UCSD-AML1 (cell line): ENCODE measurements at regions not wholly inside any gene's neighbourhood (a gene's known extent, or its start where the extent isn't known, plus 50 kb on each side); places are given as distances from the start of the nearest gene placed in this dataset.

Experiments
- DNase-seq: peaks from one replicate; lab custom pipeline; 2025; ENCODE audit not compliant: unreplicated experiment; lab: John Stamatoyannopoulos, UW

- DNase-seq: no peak
These were observed 243.2 kb upstream of the SUCLG2 start for GRCh38 chr3:67897351-67898336.

GRCh38 chr3:67896130-67896529, 241.7 kb upstream of the SUCLG2 start:
- DNase-seq: no peak

GRCh38 chr3:67894510-67894909, 240.1 kb upstream of the SUCLG2 start:
- no peak for DNase-seq

GRCh38 chr3:67884345-67884744, 229.9 kb upstream of the SUCLG2 start:
- no peak for DNase-seq

- no peak for DNase-seq
These were observed 229.4 kb upstream of the SUCLG2 start for GRCh38 chr3:67883766-67884165.

- no peak for DNase-seq
These were observed 228.6 kb upstream of the SUCLG2 start for GRCh38 chr3:67882981-67883380.

GRCh38 chr3:67876261-67876660, 221.8 kb upstream of the SUCLG2 start:
- DNase-seq: no peak

- no peak for DNase-seq
These were observed 221.4 kb upstream of the SUCLG2 start for GRCh38 chr3:67875858-67876257.

GRCh38 chr3:67875338-67875737, 220.9 kb upstream of the SUCLG2 start:
- no peak for DNase-seq

- DNase-seq: no peak
These were observed 216.1 kb upstream of the SUCLG2 start for GRCh38 chr3:67870477-67870876.

GRCh38 chr3:67866571-67866970, 212.2 kb upstream of the SUCLG2 start:
- DNase-seq: no peak

- no peak for DNase-seq
These were observed 210.3 kb upstream of the SUCLG2 start for GRCh38 chr3:67864587-67865183.

GRCh38 chr3:67863869-67864268, 209.5 kb upstream of the SUCLG2 start:
- DNase-seq: no peak

GRCh38 chr3:67860429-67860828, 206.0 kb upstream of the SUCLG2 start:
- DNase-seq: no peak

GRCh38 chr3:67858492-67858891, 204.1 kb upstream of the SUCLG2 start:
- DNase-seq: no peak

GRCh38 chr3:67856718-67857117, 202.3 kb upstream of the SUCLG2 start:
- DNase-seq: no peak

GRCh38 chr3:67854663-67855062, 200.3 kb upstream of the SUCLG2 start:
- DNase-seq: no peak

GRCh38 chr3:67853520-67853919, 199.1 kb upstream of the SUCLG2 start:
- no peak for DNase-seq

- DNase-seq: no peak
These were observed 193.9 kb upstream of the SUCLG2 start for GRCh38 chr3:67848299-67848698.

GRCh38 chr3:67846166-67846565, 191.8 kb upstream of the SUCLG2 start:
- DNase-seq: no peak

- no peak for DNase-seq
These were observed 178.4 kb upstream of the SUCLG2 start for GRCh38 chr3:67832817-67833216.

GRCh38 chr3:67831262-67831661, 176.8 kb upstream of the SUCLG2 start:
- DNase-seq: no peak
